Fibroblast of skin of left quadriceps (primary cell): ENCODE measurements at regions not wholly inside any gene's neighbourhood (a gene's known extent, or its start where the extent isn't known, plus 50 kb on each side); places are given as distances from the start of the nearest gene placed in this dataset.
"Not testable (repeated sequence)": the region's sequence is repeated elsewhere in the genome, so short reads cannot be mapped to it uniquely, and the experiment has no call there.

Experiments
- DNase-seq, 2 experiments: peaks; one replicate each; pipeline ENCODE4 v3.0.0-alpha.2; 2013; ENCODE audit warnings: low read depth in 2 of 2

DNA sequence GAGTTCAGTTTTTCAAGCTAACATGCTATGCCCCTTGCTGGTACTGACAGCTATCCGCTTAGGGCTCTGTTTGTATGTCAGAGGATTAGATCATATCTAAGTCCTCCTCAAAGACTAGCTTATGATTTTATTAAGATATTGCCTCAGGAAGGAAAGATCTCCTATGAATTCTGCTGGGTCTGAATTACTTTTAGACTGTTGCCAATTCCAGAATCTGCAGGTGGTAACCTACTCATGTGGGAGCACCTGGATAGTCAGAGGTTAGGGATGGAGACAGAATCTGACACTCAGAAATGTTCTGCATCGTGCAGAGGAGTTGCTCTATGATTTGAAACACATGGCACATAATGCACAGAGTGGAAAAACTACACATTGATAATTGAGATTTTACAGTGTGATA, 843.4 kb downstream of the SLC6A15 start:
- no peak for DNase-seq

DNA sequence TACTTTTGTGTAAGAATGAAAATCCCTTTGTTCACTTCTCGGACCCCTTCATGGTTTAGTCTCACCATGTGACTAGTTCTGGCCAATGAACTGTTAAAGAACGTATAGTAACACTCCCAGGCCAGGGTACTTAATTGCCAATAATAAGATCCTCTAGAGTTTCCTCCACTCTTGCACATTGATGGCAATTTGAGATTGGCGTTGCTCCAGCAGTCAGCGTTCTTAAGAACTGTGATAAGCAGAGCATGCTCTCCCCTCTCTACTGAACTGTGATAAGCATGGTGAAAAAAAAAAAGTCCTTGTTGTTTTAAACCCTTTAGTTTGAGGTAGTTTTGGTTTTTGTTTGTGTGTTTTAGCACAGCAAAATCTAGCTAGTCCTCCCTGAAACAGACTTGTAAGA, 854.5 kb downstream of the SLC6A15 start:
- DNase-seq = no peak

DNA sequence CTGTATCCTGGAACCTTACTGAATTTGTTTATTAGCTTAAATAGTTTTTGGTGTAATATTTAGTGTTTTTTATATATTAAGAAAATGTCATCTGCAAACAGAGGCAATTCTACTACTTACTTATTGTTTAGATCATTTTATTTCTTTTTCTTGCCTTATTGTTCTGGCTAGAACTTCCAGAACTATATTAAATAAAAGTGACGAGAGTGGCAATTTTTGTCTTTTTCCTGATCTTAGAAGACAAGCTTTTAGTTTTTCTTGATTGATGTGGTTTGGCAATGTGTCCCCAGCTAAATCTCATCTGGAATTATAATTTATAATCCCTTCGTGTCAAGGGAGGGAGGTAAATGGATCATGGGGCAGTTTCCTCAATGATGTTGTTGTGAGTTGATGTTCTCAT, 857.8 kb downstream of the SLC6A15 start:
- DNase-seq = no peak

DNA sequence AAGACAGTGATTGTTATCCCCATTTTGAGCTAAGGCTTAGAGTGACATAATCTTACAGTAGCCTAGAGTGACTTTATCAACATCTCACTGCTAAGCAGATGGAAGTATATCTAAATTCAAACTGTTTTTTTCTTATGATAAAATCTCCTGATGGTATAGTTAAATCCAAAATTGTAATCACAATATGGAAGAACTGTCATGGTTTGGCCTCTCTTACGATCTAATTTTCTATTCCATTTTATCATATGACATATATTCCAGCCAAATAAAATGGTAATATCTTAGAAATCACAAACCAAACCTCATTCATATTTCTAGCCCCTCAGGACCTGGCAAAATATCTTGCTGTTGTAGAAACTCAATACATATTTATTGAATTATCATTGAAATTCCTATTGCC, 864.7 kb downstream of the SLC6A15 start:
- no peak for DNase-seq

DNA sequence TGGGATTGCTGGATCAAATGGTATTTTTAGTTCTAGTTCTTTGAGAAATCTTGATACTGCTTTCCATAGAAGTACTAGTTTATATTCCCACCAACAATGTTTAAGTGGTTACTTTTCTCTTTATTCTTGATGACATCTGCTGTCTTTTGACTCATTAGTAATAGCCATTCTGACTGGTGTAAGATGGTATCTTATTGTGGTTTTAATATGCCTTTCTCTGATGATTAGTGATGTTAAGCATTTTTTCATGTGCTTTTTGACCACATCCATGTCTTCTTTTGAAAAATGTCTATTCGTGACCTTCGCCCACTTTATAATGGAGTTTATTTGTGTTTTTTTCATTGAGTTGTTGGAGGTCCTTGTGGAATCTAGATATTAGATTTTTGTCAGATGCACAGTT, 865.7 kb downstream of the SLC6A15 start:
- peak in 1 of 2 experiments; percentile 7 for DNase-seq

DNA sequence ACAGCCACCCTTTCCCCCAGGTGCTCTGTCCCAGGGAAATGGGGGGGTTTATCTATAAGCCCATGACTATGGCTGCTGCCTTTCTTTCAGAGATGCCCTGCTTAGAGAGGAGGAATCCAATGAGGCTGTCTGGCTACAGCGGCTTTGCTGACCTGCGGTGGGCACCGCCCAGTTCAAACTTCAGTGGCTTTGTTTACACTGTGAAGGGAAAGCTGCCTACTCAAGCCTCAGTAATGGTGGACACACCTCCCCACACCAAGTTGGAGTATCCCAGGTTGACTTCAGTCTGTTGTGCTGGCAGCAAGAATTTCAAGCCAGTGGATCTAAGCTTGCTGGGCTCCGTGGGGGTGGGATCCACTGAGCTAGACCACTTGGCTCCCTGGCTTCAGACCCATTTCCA, 869.2 kb downstream of the SLC6A15 start:
- DNase-seq = no peak

DNA sequence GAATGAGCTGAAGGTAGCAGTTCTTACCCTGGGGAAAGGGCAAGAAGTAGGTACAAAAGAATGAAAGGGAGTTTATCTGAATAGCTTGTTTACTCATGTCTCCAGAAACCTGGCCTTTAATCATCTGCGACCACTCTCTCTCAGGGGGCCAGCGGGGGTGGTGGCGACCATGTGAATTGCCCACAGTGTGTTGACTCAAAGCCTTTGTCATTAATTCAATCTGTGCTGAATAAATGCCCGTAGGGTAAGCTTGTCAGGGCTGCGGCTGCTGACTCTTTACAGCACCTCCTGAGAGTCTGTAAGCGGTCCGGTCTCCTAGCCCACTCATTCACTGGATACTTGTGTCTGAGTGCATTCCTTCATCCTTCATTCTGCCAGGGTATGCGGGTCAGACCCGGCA, 874.4 kb downstream of the SLC6A15 start:
- no peak for DNase-seq

DNA sequence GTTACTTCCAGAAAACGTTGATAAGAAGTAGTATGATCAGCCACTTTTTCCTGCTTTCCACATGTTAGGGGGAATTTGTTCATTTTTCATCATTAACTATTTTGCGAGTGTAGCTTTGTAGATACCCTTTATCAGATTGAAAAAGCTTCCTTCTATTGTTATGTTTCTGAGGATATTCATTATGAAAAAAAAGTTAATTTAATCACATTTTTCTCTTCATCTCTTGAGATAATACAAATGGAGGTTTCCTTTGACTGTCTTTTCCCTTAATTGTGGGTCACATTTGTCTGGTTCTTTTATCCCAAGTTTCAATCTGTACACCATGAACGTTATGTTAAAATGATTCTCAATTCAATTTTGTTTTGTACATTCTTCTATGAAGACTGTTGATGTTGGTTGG, 875.7 kb downstream of the SLC6A15 start:
- no peak for DNase-seq

DNA sequence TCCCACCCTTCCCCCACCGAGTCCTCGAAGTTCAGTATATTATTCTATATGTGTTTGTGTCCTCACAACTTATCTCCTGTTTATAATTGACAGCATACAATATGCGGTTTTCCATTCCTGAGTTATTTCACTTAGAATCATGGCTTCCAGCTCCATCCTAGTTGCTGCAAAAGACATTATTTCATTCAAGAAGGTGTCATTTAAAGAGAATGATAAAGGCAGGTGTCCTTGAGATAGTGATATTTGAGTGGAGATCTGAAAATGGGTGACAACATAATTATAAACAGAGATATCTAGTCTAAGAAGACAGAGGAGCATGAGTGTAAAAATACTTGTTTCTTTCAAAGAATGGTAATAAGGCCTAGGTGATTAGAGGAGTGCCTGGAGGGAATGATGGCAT, 876.8 kb downstream of the SLC6A15 start:
- no peak for DNase-seq

DNA sequence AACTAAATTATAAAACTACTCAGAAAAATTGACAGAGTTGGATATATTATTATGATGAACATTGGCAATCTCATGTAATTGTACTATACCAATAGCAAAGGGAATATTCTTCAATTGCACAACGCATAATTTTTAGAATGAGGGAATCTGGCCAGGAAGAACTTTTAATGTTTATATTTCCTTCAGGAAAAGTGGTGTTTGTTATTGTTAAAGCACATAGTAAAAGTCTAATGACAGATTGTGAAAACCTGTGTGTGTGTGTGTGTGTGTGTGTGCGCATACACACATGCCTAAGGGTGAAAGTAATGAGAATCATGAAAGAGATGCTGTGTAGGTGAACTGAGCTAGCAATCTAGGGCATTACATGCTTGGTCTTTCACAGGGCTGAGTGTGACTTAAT, 877.7 kb downstream of the SLC6A15 start:
- no peak for DNase-seq

DNA sequence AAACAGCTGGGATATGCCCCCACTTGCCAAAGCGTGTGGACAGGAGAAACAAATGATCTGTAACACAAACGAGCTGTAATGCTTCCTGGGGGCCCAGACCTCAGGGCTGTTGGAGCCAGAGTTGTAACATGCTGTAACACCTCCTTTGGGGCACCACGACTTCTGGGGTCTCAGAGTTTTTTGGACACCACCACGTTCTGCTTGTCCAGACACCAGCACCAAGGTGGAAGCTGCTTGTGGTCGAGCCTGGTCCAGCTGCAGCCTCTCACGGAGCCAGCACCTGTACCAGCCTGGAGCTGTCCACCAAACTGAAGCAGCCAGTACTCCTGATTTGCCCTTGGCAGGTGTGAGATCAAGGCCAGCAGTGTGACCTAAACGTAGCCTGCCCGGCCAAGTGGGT, 879.4 kb downstream of the SLC6A15 start:
- no peak for DNase-seq

DNA sequence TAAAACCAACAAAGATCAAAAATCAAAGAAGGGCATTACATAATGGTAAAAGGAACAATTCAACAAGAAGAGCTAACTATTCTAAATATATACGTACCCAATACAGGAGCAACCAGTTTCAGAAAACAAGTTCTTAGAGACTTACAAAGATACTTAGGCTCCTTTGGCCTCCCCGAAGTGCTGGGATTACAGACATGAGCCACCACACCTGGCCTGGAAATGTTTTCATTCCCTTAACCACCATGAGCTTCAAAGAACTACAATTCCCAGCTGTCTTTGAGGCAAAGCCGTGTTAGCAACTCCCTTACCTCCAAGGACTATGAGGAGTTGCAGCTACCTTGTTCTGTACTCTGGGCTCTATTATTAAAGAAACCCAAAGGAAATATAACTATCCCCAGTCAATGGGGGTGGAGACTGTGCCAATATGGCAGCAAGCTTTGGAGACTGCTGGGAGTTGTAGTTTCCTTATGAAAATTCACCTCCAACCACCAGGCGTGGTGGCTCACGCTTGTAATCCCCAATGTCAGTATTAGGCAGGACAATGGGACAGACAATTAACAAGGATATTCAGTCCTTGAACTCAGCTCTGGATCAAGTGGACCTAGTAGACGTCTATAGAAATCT, 893.9 kb downstream of the SLC6A15 start:
- not testable (repeated sequence) for DNase-seq

DNA sequence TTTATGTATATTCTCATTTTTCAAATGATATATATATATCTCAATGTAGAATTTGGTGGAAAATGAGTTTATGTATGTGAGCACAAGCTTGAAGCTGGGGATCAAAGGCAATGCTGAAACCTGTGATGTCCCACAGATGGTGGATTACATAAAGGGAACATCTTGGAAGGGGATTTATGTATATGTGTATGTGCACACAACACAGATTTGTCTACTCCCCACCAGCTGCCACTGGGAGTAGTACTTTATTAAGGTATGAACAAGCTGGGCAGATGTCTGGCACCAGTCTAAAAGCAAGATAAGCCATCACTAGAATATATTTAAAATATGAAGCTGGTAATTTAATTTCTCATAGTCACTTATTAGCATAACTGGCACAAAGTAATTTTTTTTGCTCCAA, 895.6 kb downstream of the SLC6A15 start:
- DNase-seq = no peak

DNA sequence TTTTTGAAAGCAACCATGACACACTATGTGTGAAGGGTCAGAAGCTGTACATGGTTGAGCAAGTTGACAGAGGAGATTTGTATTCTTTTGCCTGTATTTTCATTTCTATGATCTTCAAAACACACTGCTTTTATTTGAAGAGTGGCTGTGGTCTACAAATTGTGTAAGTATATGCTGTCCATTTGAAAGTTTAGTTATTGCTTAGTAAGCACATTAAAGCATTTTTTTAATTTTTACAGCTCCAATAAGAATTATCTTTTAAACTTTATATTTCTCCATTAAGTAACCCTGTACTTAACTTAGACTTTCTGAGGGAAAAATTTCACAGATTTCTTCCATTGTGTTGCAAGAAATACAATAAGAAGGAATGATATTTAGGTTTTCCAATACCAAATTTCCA, 915.2 kb downstream of the SLC6A15 start:
- no peak for DNase-seq

DNA sequence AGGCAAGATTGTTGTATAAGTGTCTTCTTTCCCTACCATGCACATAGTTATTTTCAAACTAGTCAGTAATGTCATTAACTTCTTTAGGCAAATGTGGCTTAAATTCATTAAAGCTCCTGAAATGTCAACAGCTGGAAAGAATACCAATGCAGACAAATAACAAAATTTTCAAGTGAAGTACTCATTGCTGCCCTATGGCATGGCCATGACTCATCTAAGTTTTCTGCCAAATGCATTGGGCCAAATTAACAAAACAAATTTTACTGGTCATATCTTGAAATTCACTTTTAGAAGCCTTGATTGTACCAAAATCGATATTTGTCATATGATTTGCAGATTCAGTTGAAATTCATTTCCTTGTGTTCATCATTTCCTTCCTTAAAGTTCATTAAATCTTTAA, 915.9 kb downstream of the SLC6A15 start:
- no peak for DNase-seq

DNA sequence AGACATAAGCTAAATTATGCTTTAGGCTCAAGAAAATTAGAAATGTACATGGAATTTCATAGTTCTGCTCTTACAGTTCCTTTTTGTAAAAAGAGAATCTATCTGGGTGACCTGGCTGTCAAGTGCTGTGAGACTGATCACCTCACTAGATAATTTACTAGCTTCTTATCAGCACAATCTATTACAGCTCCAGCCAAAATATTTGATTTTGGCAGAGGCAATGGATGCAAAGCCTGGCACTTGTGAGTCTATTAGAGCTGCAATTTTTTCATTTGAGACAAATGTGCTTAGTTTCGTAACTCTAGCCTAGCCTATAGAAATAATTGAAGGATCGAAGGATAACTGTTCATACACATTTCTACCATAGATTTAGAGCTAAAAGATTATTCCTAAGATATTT, 927.5 kb downstream of the SLC6A15 start:
- DNase-seq = no peak

DNA sequence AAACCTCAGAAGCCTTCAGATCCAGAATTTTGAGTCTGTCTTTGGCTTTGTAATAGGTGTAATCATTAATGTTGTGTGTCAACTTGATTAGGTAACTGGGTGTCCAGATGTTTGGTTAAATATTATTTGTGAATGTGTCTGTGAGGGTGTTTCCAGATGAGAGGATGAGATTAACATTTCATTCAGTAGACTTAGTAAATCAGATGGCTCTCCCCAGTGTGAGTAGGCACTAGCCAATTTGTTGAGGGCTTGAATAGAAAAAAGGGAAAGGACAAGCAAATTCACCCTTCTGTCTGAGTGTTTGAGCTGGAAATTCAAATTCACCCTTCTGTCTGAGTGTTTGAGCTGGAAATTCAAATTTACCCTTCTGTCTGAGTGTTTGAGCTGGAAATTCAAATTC, 932.2 kb downstream of the SLC6A15 start:
- no peak for DNase-seq

DNA sequence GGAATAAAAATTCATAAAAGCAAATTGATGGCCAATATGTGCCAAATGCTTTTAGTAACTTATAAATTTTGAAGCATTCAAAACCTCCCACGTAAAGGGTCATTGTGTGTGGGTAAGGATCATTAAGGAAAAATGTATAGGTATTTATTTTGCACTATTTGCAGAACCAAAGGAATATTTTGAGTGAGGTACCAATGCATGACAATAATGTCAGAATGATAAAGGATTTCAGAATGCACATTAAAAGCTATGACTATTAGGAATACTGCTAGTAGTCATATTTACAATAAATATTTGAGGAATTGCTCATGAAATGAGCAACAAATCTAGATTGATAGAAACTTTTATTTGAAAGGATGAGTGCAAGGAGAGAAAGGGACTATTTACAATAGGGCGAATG, 932.8 kb downstream of the SLC6A15 start:
- no peak for DNase-seq

DNA sequence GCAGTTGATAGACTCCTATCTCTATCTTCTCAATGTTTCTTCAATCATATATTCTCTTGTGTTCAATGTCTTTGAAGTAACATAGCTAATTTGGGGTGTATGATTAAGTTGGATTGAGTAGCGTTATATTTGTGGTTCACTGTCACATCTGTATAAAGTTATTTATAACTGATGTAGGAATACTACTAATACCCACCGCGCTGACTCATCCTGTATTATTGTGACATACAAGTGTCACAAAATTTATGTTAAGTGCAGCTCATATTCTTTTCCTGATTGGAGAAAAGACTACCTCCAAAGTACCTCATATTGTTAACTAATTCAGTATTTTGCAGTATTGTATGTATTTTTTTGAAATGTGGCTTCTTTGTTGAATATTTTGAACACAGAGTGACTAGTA, 940.8 kb downstream of the SLC6A15 start:
- no peak for DNase-seq

DNA sequence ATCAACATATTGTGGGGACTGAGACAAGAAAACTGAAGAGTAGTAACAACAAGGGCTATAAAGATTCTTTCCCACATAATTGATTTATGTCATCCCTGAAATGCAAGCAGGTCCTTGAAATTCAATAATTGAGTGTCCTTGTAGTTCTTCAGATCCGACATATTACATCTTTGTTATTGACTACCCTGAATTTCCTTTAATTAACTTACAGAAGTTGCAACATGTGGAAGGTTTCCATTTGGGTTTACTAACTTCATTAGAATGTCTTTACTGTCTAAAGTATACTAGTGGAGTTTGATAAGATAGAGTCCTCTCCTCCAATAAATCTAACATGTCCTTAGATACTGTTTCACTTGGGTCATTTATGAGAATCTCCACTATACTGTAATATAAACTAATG, 951.8 kb downstream of the SLC6A15 start:
- no peak for DNase-seq

DNA sequence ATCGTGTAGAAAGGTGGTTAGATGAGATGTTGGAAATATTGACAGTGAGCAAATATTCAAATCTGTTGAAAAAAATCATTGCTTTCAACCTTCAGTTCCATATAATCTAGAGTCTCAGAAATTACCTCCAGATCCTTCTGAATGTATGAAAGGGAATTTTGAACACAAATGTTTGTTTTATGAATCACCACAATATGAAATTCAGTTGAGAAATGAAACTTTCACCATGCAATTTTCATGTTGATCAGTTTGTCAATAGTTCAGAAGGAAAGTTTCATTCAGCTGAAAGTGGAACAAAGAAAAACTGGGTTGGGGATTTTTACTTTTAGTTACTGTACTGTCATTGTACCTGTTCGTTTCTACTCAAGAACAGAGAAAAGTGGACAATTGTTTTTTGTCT, 953.6 kb downstream of the SLC6A15 start:
- DNase-seq = no peak

DNA sequence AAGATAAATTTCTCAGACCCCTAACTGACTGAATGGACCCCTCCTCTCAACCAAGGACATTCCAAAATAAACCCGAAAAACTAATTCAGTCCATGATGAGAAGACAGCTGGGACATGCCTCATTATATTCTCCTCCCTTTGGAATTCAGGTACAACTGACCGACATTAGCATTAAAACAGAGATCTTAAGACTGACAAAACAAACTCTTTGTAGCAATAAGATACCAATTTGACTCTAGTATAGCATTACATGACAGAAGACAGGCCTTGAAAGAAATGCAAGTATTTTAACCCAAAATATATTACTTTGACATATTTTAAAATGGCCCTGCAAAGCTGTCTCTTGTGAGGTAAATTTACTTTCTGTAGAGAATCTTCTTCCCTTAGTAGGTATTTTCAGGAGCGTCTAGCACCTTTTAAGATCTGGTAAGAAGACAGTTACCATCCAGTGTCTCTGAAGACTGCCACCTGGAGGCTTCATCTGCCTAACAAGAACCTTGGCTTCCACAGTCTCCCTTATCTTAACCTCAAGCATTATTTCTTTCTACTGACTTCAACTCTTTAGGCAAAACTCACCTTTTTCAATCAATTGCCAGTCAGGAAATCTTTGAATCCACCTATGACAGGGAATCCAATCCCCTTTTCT, 957.5 kb downstream of the SLC6A15 start:
- DNase-seq = no peak

DNA sequence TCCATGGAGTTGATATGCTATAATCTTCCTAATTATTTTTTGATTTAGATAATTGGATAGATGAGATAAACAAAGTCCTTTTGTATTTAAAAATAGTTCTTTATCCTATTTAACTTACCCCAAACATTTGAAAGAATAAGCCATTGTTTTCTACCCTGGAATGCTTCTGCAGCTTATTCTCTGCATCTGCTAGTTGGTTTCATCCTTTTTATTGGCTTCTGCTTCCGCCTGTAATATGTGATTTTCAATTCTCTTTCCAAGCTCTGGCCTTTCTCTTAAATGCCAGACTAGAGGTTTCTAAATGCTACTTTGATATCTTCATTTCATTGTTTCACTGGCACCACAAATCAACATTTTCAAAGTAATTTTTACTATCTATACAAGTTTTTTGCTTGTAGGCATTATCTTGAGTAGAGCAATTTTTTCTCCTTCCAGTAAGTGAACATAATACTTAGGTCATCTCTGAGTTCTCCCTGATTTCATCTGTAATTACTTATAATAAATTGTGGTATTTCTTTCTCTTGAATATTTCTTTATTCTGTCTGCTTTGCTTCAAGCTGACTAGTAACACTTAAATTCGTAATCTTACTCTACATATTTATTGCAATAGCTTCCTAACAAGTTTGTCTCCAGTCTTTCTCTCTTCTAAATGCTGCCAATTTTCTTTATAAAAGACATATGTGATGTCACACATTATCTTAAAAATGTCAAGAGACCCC, 958.4 kb downstream of the SLC6A15 start:
- no peak for DNase-seq
